ENCODE measurements at regions not wholly inside any gene's neighbourhood (a gene's known extent, or its start where the extent isn't known, plus 50 kb on each side); places are given as distances from the start of the nearest gene placed in this dataset.
"Not testable (repeated sequence)": the region's sequence is repeated elsewhere in the genome, so short reads cannot be mapped to it uniquely, and the experiment has no call there.

DNA sequence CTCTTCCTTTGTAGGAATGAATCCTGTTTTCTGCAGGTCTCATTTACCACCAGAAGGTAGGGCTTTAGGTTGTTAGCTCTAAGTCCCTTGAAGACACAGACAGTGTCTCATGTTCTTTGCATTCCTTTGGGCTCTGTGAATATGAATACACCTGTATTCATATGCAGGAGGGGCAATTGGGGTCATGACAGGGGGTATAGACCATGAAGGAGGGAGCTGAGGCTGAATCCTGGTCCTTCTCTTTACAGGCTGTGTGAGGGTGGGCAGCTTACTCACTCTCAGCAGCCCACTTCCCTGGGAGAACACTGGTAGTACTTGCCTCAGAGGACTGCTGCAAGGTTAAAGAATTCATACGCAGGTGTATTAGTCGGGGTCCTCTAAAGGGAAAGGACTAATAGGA lies 267.2 kb upstream of the MGMT start:
- FAIRE-seq, result no peak

DNA sequence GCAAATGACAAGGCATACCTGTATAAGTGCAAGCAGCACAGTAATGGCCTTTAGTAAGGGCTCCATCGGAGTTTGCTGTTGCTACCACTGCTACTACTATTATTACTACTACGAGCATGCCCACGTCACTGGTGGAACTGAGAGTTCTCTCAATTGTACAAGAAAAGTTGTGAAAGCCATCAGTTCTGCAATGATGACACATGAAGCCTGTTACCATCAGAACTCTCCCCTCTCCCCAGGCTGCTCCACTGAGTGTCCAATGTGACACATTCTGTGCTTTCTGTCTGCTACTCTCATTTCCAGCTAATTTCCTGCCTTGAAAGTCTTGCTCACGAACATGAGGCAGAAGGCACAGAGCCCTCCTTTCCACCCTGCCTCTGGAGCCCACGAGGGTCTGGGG lies 263.2 kb upstream of the MGMT start:
- no peak for FAIRE-seq

GRCh38 chr10:129207297-129207696 lies 259.7 kb upstream of the MGMT start:
- no peak for FAIRE-seq

DNA sequence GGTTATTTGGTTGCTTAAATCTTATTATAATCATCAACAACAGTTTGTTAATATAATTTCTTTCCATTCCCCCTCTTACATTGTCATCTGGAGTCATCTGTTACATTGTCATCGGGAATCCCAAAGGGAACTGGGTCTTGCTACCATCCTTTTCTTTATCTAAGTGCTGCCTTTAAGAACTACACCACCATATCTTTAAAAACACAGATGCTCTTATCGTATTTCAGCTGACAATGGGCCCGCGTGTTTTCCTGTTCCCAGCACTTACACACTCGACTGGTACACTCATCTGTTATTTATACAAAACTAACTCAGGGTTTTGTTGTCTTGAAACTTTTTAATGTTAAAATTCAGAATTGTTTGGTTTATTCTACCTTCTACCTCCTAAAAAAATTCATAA lies 256.2 kb upstream of the MGMT start:
- no peak for FAIRE-seq

DNA sequence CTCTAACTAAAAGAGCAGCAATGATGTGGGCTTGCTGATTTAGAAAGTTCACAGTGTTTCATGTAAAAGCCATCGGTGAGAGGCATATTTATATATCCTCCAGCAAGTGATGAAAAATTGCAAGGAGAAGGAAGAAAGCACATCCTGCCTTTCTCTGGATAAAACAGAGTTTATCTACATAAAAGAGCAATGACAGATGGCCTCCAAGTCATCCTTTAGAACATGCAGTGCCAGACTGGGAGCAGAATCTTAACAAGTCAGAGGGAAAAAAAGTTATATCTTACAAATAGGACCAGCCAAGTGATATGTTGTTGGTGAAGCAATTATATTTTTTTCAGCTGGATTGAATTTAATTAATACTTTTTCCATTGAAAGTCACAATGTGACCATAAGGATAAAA lies 253.8 kb upstream of the MGMT start:
- FAIRE-seq, result no peak

DNA sequence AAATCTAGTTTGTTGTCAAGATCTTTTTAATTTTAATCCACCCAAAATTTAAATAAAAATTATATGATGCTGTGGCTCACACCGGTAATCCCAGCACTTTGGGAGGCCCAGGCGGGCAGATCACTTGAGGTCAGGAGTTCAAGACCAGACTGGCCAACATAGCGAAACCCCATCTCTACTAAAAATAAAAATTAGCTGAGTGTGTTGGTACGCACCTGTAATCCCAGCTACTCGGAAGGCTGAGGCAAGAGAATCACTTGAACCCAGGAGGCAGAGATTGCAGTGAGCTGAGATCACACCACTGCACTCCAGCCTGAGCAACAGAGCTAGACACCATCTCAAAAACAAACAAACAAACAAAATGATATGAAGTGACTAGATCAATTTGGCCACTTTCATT lies 253.0 kb upstream of the MGMT start:
- not testable (repeated sequence) for FAIRE-seq

DNA sequence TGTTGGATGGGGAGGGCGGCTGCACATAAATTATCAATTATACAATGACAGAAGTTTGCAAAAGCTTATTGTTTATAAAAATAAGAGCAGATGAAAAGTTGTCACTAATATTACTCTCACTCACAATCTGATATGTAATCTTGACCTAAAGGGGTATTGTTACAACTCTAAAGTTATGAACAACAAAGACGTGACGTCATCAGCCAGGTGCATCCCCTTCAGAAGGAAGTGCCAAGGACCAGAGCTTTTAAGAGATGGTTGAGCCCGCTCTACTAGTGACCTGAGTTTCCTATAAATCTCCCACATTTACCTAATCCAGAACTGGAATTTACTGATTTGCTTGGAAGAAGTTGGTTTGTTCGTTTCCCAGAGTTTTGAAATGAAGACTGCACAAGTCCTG lies 247.7 kb upstream of the MGMT start:
- FAIRE-seq, result no peak

- peak; percentile 91 for FAIRE-seq
Measured at GRCh38 chr10:129222436-129222835, 244.6 kb upstream of the MGMT start.

DNA sequence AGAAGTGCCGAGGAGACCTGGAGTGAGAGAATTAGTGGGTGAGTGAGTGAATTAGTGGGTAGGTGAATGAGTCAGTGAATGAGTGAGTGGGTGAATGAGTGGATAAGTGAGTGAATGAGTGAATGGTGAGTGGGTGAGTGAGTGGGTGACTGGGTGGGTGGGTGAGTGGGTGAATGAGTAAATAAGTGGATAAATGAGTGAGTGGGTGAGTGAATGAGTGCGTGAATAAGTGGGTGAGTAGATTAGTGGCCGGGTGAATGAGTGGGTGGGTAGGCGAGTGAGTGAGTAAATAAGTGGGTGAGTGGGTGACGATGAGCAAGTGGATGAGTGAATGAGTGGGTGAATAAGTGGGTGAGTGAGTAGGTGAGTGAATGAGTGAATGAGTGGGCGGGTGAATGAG lies 243.7 kb upstream of the MGMT start:
- FAIRE-seq, result no peak

DNA sequence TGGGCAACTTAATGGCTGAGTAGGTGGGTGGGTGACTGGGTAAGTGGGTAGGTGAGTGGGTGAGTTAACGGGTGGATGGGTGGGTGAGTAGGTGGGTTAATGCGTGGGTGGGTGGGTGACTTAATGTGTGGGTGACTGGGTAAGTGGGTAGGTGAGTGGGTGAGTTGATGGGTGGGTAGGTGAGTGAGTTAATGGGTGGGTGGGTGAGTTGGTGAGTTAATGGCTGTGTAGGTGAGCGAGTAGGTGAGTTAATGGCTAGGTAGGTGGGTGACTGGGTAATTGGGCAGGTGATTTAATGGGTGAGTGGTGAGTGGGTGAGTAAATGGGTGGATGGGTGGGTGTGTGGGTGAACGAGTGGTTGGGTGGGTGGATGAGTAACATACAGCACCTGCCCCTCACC lies 243.0 kb upstream of the MGMT start:
- no peak for FAIRE-seq

DNA sequence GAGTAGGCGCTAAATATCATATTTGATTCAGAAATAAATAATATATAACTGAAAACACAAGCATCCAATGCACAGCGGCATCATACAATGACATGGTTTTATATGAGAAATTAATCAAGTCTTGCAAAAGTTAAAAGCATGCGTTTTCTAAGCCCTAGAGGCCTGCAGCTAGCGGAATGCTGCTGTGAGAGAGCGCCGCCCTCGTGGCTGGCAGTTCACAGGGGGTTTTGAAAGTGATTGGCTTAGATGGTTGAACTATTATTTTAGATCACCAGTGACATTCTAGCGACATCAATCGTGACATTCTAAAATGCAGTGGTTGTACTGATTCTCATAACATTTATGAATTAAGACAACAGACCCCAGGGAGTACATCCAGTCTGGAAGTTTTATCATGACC lies 235.2 kb upstream of the MGMT start:
- FAIRE-seq, result no peak

- no peak for FAIRE-seq
Measured at GRCh38 chr10:129233351-129234148, 233.5 kb upstream of the MGMT start.

DNA sequence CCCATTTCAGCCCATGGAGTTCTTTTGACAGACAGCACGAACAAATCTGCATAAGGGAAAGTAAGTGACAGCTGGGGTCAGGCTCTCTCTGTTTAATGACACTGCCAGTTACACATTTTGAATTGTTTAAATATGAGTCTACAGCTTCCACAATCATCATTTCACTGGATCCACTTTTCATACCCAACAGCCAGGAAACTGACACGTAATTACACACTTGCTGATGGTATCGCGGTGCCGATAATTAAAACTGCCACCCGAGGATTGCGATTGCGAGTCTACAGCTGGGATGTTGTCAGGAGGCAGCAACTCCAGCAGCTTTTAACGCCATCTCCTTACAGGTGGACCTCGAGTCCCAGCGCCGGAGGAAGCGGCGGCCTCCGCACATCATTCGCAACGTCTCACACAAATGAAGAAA lies 230.8 kb upstream of the MGMT start:
- no peak for FAIRE-seq

- no peak for FAIRE-seq
Measured at GRCh38 chr10:129241461-129241860, 225.6 kb upstream of the MGMT start.

- no peak for FAIRE-seq
Measured at GRCh38 chr10:129244298-129244697, 222.7 kb upstream of the MGMT start.

GRCh38 chr10:129244757-129245156 lies 222.3 kb upstream of the MGMT start:
- no peak for FAIRE-seq

DNA sequence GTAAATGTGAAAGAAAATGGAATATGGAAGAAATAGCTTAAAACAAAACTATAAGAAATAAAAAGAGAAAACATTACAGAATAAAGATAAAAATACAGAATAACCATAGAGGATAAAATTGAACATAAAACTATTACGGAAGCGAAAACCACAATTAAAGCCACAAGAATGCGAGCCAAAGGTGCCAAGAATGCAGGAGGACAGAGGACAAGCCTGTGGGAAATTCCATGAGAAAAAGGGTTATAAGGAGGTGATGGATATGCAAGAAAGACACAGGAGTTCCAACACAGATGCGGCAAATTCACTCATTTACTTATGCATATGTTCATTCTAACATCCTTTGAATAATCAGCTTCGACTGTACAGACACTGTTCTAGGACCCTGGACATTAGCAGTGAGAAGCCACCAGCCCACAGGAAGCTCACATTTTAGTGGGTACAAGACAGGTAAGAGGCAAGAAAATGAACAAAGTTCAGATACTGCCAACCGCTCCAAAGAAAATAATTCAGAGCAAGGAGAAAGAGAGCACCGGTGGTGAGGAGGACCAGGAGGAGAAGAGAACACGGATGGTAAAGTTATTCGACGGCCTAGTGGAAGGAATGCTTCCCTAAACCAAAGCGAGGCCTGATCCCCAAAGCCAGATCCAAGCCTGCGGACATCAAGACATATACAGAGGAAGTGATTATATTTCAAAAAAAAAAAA lies 213.7 kb upstream of the MGMT start:
- FAIRE-seq, result no peak

DNA sequence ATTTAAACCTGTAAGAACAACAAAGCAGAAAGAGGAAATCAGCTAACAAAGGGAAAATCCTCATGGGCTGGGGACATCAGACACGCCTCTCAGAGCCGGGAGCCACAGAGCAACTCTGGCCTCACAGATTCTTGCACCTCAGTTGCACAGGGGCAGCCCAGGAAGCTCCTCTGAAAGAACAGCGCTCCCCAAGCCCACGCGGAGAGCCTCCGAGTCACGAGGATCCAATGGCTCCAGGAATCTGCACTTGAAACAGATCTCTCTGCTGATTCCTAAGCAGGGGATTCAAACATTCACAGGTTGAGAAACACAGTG lies 213.2 kb upstream of the MGMT start:
- FAIRE-seq, result no peak

DNA sequence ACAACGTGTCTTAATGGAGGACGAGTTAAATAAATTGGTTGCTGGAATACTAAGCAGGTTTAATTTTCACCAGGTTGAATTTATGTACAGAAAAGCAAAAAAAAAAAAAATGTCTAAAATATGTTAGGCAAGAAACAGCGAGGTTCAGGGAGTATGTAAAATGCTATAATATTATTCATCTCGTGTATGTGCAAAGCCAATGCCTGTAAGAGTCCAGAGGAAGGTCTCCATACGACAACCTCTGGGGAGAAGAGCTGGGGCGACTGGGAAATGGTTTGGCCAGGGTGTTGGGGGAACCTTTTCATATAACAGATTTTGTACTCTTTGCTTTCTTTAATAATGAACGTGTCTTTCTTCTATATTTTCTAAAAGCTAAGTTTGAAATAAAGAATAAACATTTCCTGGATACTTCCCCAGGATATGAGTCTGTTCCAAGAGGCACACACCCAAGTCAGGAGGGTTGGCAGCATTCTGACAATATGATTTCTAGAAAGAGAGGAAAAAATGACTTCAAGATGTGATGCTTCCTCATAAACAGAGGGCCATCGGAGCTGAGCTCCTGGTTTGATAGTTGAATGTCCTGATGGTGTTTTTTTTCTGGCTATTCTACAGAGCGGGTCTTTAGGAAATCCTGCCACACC lies 208.6 kb upstream of the MGMT start:
- FAIRE-seq, result no peak

DNA sequence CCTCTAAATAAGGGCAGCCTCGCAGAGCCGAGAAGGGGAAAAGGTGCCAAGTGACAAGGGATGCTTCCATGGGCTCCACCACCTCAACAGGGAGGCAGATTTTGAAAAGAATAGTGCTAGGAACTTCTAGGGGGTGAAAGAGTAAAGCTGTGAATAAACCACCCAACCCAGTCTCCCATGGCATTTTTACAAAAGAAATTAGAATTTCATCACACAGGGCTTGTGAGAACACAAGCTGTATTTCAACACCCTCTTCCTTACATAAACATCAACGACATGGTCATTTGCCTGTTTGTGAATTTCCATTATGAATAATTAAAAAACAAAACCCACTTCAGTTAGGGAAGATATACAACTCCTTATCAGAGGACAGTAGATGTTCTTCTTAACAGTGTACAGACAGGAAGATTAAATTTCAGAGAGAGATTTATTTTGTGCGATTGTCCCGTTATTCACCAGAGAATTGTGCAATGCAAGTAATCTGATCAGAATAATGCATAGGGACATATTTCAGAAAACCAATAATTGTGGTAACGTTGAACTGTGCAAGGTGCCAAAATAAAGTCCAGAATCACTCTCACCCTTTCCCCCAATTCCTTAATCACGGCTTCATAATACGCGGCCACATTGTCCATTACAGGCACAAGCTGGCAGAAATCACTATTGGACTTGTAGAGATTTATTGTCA lies 207.8 kb upstream of the MGMT start:
- FAIRE-seq, result no peak

DNA sequence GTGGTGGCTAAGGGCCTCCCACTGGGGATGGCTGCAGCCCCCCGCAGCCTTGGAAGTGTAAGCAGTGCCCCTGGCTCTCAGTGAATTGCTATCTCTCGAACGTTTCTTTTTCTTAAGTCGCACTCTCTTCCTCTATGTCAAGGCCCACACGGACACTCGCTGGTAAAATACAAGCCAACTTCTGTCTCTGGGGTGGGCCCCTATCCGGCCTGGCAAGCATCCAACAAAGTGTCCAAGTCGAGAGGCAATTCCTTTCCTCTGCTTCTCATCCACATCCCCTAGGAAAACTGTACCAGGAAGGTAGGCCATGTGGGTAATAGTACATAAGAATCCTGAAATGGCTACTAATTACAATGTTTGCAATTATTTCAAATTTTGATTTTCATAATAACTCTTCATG lies 194.9 kb upstream of the MGMT start:
- FAIRE-seq, result no peak

DNA sequence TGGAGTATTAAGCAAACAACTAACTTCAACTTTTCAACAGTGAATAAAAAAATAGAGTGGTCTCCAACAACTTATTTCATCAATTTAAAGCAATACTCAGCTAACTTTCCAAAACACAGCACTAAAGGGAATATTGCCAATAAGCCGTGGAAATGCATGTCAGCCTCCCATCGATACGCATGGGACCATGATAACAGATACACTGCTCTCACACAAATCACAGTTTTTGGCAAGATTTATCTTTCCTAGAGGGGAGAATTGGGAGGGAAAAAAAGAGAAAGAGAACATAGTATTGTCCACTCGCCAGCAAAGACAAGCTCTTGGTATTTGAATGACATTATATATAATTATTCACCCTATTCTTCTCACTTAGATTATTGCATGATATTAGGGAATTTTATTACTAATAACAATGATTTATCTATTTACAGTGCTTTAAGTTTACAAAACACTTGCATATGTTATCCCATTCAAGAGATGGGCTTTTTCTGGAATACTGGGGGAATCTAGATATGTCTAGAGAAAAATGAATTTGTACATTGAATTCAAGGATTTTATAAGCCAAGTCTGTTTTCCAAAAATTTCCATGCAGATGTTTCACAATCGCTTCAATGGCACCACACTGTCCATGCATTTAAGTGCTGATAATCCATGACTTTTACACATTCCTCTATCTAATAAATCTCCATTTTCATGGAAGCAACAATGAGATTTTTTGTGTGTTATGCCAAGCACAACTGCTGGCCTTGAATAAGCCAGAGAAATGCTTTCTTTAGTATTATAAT lies 194.0 kb upstream of the MGMT start:
- no peak for FAIRE-seq

GRCh38 chr10:129273860-129274259 lies 193.2 kb upstream of the MGMT start:
- no peak for FAIRE-seq

All from endometrium (tissue), 2 donors.